C4-2B (cell line): ENCODE measurements at regions not wholly inside any gene's neighbourhood (a gene's known extent, or its start where the extent isn't known, plus 50 kb on each side); places are given as distances from the start of the nearest gene placed in this dataset.

ENCODE experiments used
- H3K27ac ChIP-seq: fragments of 450-650 bp; 2 replicates; pipeline ENCODE4 v1.5.1; 2017
- CTCF ChIP-seq: fragments of 450-650 bp; conservative IDR thresholded peaks from 2 replicates; pipeline ENCODE4 v1.5.1; 2017; ENCODE audit warnings: mild to moderate bottlenecking
- ZFX ChIP-seq: fragments of 450-650 bp; IDR thresholded peaks from 2 replicates; pipeline ENCODE4 v1.6.1; 2017

GRCh38 chr4:136581119-136581518 is 951.2 kb downstream of the PCDH18 start:
- TF ChIP-seq ZFX: no peak
- no peak for TF ChIP-seq CTCF
- H3K27ac ChIP-seq: no peak overlapping the region

- TF ChIP-seq ZFX (no peak), CTCF (no peak)
- H3K27ac ChIP-seq: no peak overlapping the region
These were observed 957.1 kb downstream of the PCDH18 start for GRCh38 chr4:136575146-136575545.

- H3K27ac ChIP-seq: no peak overlapping the region
- TF ChIP-seq ZFX (no peak), CTCF (no peak)
These were observed 958.8 kb downstream of the PCDH18 start for GRCh38 chr4:136573460-136573859.

- no peak for TF ChIP-seq CTCF
- TF ChIP-seq ZFX: no peak
- H3K27ac ChIP-seq: no peak overlapping the region
These were observed 961.0 kb downstream of the PCDH18 start for GRCh38 chr4:136571315-136571714.

GRCh38 chr4:136562834-136563233 is 969.5 kb downstream of the PCDH18 start:
- TF ChIP-seq ZFX (no peak), CTCF (no peak)
- no peak overlapping the region for H3K27ac ChIP-seq

- H3K27ac ChIP-seq: no peak overlapping the region
- no peak for TF ChIP-seq CTCF
- TF ChIP-seq ZFX: no peak
These were observed 973.3 kb downstream of the PCDH18 start for GRCh38 chr4:136558940-136559494.

- TF ChIP-seq CTCF: no peak
- no peak for TF ChIP-seq ZFX
- H3K27ac ChIP-seq: no peak overlapping the region
These were observed 974.9 kb downstream of the PCDH18 start for GRCh38 chr4:136557396-136557795.
